Thyroid gland (tissue), 4 donors: ENCODE measurements at regions not wholly inside any gene's neighbourhood (a gene's known extent, or its start where the extent isn't known, plus 50 kb on each side); places are given as distances from the start of the nearest gene placed in this dataset.

Experiments used
- DNase-seq, 2 donors: peaks; one replicate each; pipeline ENCODE4 v3.0.0-alpha.2; 2019
- H3K27ac ChIP-seq, 3 donors: fragments of 200-600 bp; sonication (generic); 1 replicate in 2 of 3; 2 replicates in 1 of 3; pipeline ENCODE4 v1.5.1; 2016 to 2019; ENCODE audit warnings: mild to moderate bottlenecking in 1 of 3, moderate library complexity in 1 of 3
- H3K27me3 ChIP-seq: fragments of 200-600 bp; sonication (generic); one replicate; pipeline ENCODE4 v1.5.1; 2019
- H3K36me3 ChIP-seq, 2 donors: fragments of 200-600 bp; sonication (generic); one replicate each; pipeline ENCODE4 v1.5.1; 2016 to 2019
- H3K4me1 ChIP-seq, 2 donors: fragments of 200-600 bp; sonication (generic); one replicate each; pipeline ENCODE4 v1.5.1; 2017 to 2019
- H3K4me3 ChIP-seq, 3 donors: fragments of 200-600 bp; sonication (generic); replicated peaks in 1 of 3; 1 replicate in 2 of 3; 2 replicates in 1 of 3; pipeline ENCODE4 v1.5.1; 2016; ENCODE audit warnings: mild to moderate bottlenecking in 1 of 3
- H3K9me3 ChIP-seq: fragments of 200-600 bp; sonication (generic); one replicate; pipeline ENCODE4 v1.5.1; 2017
- POLR2A ChIP-seq, 2 donors: fragments of 450-650 bp; IDR thresholded peaks; one replicate each; pipeline ENCODE4 v1.6.1; 2017; ENCODE audit warnings: antibody characterized with exemption in 2 of 2, mild to moderate bottlenecking in 2 of 2, moderate library complexity in 1 of 2
- WGBS, 2 donors: methylation state at CpG; one replicate each; pipeline ENCODE4 v1.1.5; 2017; 5-methylcytosine and 5-hydroxymethylcytosine counted together
- intact Hi-C: fragments of 100-400 bp; cut with DNase I; formaldehyde crosslinking; loops from one replicate; pipeline ENCODE4 v1.15.1; 2023
- TF ChIP-seq, protein P1 (sequence below), 6 experiments: fragments of 200-600 bp in 3 of 6; fragments of 450-650 bp in 3 of 6; sonication (generic) in 3 of 6; IDR thresholded peaks; one replicate each; pipeline ENCODE4 v1.5.1; 2016 to 2019; ENCODE audit warnings: antibody characterized with exemption in 6 of 6, mild to moderate bottlenecking in 2 of 6, inconsistent platforms in 1 of 6, moderate library complexity in 1 of 6

DNA sequence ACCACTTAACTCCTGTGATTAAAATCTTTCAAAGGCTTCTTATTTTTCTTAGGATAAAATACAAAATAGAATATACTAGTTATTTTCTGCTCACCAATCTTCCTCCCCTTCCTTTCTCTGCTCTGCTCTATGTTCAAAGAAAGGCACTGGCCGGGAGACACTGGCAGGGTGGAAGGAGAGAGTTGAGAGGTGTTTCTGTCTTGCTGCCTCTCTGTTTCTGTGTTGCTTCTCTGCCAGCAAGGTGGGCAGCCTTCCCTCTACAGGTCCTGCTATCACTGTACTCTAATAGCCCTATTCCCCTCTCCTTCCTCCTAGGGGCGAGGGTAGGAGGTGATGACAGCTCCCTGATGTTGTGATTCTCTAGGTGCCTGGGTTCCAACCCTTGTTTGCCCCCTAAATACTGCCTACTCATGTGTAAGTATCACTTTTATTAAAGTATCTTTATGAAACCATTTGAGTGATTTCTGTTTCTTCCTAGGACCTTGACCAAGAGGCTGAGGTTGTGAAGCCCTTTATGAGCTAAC, 515.1 kb downstream of the TLE4 start:
- no peaks in the 10 kb centered on the region for H3K4me1 ChIP-seq
- no peaks in the 10 kb centered on the region for H3K9me3 ChIP-seq
- intact Hi-C loops: no loop called here
- no peak overlapping the region for H3K4me3 ChIP-seq
- TF ChIP-seq POLR2A (IDR thresholded peaks at IDR 0.05): no peak
- TF ChIP-seq, protein P1, sequence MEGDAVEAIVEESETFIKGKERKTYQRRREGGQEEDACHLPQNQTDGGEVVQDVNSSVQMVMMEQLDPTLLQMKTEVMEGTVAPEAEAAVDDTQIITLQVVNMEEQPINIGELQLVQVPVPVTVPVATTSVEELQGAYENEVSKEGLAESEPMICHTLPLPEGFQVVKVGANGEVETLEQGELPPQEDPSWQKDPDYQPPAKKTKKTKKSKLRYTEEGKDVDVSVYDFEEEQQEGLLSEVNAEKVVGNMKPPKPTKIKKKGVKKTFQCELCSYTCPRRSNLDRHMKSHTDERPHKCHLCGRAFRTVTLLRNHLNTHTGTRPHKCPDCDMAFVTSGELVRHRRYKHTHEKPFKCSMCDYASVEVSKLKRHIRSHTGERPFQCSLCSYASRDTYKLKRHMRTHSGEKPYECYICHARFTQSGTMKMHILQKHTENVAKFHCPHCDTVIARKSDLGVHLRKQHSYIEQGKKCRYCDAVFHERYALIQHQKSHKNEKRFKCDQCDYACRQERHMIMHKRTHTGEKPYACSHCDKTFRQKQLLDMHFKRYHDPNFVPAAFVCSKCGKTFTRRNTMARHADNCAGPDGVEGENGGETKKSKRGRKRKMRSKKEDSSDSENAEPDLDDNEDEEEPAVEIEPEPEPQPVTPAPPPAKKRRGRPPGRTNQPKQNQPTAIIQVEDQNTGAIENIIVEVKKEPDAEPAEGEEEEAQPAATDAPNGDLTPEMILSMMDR (IDR thresholded peaks at IDR 0.05): no peak
- no peak for DNase-seq
- H3K27me3 ChIP-seq: no peaks in the 10 kb centered on the region
- H3K36me3 ChIP-seq: no peaks in the 10 kb centered on the region
- WGBS, 2 donors: 82 to 88% methylated on average over 2 of the region's 2 CpGs
- no peak overlapping the region for H3K27ac ChIP-seq

- H3K9me3 ChIP-seq: no peaks in the 10 kb centered on the region
- H3K27ac ChIP-seq: no peak overlapping the region
- DNase-seq: no peak
- WGBS, 2 donors: 60 to 76% methylated on average over 4 of the region's 4 CpGs
- no peaks in the 10 kb centered on the region for H3K27me3 ChIP-seq
- TF ChIP-seq POLR2A (IDR thresholded peaks at IDR 0.05): no peak
- TF ChIP-seq, protein P1 (IDR thresholded peaks at IDR 0.05): no peak
- no peak overlapping the region for H3K4me3 ChIP-seq
- no peaks in the 10 kb centered on the region for H3K36me3 ChIP-seq
- H3K4me1 ChIP-seq: no peaks in the 10 kb centered on the region
- intact Hi-C loops: no loop called here
These were observed 514.6 kb downstream of the TLE4 start for GRCh38 chr9:80086386-80086785.

DNA sequence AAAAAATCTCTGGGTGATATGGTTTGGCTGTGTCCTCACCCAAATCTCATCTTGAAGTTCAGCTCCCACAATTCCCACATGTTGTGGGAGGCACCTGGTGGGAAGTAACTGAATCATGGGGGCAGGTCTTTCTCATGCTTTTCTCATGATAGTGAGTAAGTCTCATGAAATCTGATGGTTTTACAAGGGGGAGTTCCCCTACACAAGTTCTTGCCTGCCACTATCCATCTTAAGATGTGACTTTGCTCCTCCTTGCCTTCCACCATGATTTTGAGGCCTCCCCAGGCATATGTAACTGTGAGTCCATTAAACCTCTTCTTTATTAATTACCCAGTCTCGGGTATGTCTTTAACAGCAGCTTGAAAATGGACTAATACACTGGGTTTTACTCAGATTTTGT, 513.9 kb downstream of the TLE4 start:
- no peak for TF ChIP-seq POLR2A (IDR thresholded peaks at IDR 0.05)
- TF ChIP-seq, protein P1 (IDR thresholded peaks at IDR 0.05): no peak
- Histone ChIP-seq H3K4me3 (no peak overlapping the region), H3K9me3 (no peaks in the 10 kb centered on the region), H3K27ac (no peak overlapping the region), H3K36me3 (no peaks in the 10 kb centered on the region), H3K4me1 (no peaks in the 10 kb centered on the region), H3K27me3 (no peaks in the 10 kb centered on the region)
- intact Hi-C loops: no loop called here
- 83 to 88% methylated on average over 1 of the region's 1 CpG for WGBS, 2 donors
- no peak for DNase-seq

DNA sequence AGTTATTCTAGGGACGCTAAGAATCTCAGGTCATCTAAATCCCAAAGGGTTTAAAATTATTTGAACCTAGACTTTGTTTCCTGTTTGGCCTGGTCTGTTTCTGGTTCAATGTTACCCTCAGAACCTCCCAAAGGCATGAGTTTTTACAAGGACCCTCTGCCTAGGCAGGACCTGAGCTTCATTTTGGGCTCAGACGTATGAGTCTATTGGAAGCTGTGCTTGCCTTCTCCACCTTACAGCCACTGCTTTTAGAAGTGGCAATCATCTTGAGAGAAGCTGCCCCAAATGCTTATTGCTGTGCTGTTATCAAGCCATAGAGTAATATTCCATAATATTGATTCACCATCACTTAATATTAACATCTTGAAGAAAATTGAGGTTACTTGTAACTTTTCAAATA, 510.4 kb downstream of the TLE4 start:
- no peak for DNase-seq
- intact Hi-C loops: no loop called here
- no peak for TF ChIP-seq POLR2A (IDR thresholded peaks at IDR 0.05)
- TF ChIP-seq, protein P1 (IDR thresholded peaks at IDR 0.05): no peak
- Histone ChIP-seq H3K4me1 (no peaks in the 10 kb centered on the region), H3K27ac (no peak overlapping the region), H3K9me3 (no peaks in the 10 kb centered on the region), H3K27me3 (no peaks in the 10 kb centered on the region), H3K36me3 (no peaks in the 10 kb centered on the region), H3K4me3 (no peak overlapping the region)
- 80 to 85% methylated on average over 2 of the region's 2 CpGs for WGBS, 2 donors

GRCh38 chr9:80078826-80079225, 507.1 kb downstream of the TLE4 start:
- Histone ChIP-seq H3K4me1 (peaks cover 0 to 3% of the 10 kb centered on the region in 2 donors), H3K36me3 (no peaks in the 10 kb centered on the region), H3K9me3 (no peaks in the 10 kb centered on the region), H3K27me3 (no peaks in the 10 kb centered on the region), H3K27ac (no peak overlapping the region), H3K4me3 (no peak overlapping the region)
- intact Hi-C loops: no loop called here
- no peak for TF ChIP-seq POLR2A (IDR thresholded peaks at IDR 0.05)
- TF ChIP-seq, protein P1 (IDR thresholded peaks at IDR 0.05): no peak
- 83 to 84% methylated on average over 1 of the region's 1 CpG for WGBS, 2 donors
- no peak for DNase-seq
